GM19239 (cell line): ENCODE measurements at regions not wholly inside any gene's neighbourhood (a gene's known extent, or its start where the extent isn't known, plus 50 kb on each side); places are given as distances from the start of the nearest gene placed in this dataset.
"Not testable (repeated sequence)": the region's sequence is repeated elsewhere in the genome, so short reads cannot be mapped to it uniquely, and the experiment has no call there.

ENCODE experiments used
- DNase-seq: peaks from one replicate; pipeline ENCODE4 v3.0.0; 2011; ENCODE audit warnings: low spot score; ENCODE audit not compliant: insufficient read length
- FAIRE-seq: peaks from 2 replicates; lab custom pipeline; 2011; peaks lifted over from hg19 to GRCh38; lab: Jason Lieb, UNC

DNA sequence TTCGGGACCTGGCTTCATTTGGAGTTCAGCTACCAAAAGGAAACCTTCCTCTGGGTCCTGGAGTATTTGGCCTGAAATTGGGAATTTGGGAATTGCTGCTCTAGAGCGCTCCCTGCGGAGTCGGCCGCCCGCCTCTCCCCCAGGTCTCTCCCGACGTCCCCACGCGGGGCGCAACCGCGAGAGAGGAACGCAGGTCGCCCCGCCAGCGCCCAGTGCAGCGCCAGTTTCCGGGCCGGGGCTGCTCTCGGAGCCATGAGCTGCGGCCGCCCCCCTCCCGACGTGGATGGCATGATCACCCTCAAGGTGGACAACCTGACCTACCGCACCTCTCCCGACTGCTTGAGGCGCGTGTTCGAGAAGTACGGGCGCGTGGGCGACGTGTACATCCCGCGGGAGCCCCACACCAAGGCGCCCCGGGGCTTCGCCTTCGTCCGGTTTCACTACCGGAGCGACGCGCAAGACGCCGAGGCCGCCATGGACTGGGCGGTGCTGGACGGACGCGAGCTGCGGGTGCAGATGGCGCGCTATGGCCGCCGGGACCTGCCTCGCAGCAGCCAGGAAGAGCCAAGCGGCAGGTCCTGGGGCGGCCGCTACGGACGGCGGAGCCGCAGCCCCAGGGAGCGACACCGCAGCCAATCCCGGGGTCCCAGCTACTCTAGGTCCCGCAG is 529.2 kb downstream of the TNS3 start:
- FAIRE-seq, DNase-seq: not testable (repeated sequence)

DNA sequence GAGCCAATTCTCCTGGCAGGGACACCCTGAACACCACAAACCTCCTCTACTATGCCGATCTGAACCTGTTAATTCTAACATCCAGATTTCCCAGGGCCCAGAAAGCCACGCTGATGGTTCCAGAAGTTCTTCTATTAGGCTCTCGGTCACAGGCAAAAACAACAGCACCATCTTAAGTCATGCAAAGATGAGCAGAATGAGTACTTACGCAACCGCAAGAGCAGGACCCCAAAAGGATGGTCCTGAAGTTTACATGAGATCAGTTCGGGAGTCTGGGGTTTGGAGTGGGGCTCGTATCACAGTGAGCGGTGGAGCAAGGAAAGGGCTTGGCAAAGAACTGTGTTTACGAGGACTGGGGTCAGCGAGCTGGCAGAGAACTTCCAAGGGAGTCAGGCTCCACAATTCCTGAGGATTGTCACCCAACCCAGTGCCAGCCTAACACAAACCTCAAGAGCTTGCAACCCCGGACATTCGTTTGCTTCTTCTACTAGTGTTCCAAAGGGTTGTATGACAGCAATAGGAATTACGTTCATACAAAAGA is 532.6 kb downstream of the TNS3 start:
- no peak for FAIRE-seq

DNA sequence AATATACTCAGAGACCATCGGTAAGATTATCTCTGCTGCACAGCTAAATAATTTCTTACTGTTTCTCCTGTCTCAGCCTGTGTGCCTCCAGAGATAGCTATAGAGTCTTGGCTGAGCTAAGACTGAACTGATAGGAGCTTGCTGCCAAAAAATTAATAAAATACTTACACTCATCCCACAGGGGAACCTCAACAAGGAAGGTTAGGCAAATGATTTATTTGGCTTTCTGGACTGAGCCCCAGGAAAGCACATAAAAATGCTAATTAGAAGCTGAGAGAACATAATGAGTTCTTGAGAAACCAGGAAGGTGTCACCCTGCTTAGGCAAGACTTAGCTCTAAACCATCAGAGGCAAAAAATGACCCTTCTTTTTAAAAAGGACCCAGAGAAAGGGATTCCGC is 534.5 kb downstream of the TNS3 start:
- FAIRE-seq (no peak), DNase-seq (no peak)

More for the DNA sequence above, 532.6 kb downstream of the TNS3 start:
- no peak for DNase-seq

DNA sequence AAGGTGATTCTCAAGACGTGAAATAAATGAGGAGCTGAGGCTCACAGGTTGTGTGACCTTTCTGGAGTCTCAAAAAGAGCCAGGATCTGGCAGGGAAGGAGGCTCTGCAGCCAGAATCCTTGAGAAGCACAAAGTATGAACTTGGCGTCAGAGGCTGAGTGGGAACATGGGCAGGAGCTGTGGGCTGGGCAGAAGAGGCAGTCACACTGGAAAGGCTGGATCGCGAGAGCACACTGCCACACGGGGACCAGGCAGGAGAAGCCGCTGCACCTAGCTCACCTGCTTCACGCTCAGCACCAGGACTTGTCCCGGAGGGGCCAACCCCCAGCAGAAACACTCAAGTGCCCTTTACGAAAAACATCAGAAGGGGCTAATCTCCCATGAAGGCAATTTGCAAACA is 535.0 kb downstream of the TNS3 start:
- no peak for FAIRE-seq

DNA sequence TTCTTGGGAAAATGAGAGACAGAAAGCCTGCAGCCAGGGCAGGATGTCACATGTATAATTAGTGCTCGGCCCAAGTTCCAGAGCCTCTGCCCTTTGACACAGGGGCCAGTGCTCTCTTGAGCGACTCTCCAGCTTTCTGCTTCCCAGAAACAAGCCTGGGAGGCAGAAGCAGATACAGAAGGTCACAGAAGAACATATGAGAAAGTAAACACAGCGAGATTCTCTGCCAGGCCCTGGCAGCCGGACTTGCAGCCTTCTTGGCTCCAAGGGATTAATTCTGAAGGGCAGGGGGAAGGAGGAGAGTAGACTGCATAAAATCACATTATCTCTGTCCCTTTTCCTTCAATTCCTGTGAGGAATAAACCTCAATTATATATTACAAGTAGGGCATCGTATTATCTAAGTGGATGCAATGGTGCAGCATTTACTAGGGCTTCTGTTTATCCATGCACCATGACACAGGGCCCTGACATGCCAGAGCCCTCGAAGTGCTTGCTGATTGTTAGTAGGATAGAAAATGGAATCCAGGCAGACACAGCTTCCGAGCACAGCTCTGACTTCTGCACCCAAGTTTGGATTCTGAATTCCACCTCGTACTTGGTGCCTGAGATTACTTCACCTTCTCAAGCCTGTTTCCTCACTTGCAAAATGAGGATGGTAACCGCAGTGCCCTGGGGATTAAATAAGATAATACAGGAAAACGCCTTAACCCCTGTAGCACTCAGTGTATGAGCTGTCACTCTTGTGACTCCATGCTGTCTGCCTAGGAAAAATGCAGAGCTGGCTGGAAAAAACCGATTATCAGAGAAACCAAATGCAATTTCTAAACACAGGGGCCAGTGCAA is 536.5 kb downstream of the TNS3 start:
- DNase-seq (no peak), FAIRE-seq (no peak)

More for the DNA sequence above, 535.0 kb downstream of the TNS3 start:
- DNase-seq: no peak

DNA sequence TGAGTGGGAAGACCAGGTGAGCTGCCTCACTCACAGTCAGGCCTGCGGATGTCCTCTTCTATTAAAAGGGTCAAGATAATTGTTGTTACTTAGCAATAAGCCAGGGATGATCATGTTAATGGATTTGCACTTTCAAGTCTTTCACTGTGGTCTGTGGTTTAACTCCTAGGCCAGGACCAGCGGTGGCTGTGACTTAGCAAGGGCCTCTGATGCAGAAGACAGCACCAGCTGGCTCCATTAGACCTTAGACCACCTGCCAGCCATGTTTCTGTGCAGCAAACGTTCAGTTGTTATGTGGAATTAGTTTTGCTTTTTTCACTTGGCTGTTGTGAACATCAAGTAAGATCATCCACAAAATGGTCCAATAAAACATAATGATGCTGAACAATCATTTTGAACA is 537.3 kb downstream of the TNS3 start:
- no peak for DNase-seq
- FAIRE-seq: no peak

DNA sequence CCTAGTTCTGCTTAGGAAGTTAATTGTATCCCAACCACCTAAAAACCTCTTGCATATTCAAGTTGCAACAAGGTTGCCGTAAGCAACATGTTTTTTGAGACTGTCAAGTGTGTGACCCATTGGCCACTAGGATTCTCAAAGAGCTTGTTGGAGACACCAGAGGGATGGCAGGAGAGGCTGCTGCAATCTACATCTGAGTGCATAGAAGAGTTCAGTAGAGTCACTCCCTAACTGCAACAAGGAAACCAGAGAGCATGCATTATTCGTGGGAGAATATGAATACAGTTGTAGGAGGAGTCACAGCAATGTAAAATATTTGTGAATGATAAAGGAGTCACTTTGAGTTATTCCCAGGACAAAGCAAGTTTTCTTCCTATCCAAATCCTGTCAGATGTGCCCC is 538.6 kb downstream of the TNS3 start:
- no peak for DNase-seq
- FAIRE-seq: no peak

DNA sequence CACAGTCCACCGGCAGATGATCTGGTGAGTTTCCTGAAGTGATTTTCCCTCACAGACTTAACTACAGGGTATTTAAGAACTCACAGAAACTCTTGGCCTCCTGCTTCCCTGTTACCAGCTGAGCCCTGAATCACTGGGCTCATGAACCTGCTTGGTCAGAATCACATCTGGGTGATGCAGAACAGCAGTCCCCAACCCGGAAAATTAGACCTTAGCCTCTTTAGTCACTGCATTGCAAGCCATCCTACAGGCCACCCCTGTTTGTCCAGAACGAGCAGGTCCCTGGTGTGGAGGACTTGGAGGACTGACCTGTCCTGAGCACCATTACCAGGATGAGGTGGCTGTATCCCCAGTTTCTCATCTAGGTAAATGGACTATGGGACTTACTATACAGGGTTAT is 539.2 kb downstream of the TNS3 start:
- FAIRE-seq: no peak
- no peak for DNase-seq

GRCh38 chr7:47040795-47041347 is 541.0 kb downstream of the TNS3 start:
- FAIRE-seq (no peak), DNase-seq (no peak)

GRCh38 chr7:47039904-47040303 is 542.0 kb downstream of the TNS3 start:
- no peak for DNase-seq
- FAIRE-seq: no peak

DNA sequence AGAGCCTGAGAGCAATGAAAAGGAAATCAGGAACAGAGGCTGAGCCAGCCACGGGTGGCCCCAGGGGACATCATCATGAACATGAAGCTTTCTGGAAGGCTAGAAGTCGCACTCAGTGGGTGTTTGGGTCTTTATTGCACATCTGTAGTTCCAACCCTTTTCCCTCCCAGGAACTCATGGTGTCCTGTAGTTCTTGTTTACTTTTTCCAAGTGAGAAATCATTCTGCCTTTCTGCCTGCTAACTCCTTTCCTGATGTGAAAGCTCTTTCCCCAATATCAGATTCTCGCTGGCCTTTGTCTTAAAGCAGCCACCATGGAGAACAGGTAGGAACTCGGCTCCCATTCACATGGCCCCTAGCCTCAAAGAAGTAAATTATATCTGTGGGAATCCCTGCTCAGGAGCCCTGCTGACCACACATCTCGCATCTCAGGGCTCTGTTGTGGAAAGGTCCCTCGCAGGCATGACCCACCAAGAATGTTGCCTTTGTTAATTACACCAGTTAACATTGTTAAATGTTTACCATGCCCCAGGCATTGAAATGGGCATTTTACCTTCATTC is 542.7 kb downstream of the TNS3 start:
- no peak for FAIRE-seq

DNA sequence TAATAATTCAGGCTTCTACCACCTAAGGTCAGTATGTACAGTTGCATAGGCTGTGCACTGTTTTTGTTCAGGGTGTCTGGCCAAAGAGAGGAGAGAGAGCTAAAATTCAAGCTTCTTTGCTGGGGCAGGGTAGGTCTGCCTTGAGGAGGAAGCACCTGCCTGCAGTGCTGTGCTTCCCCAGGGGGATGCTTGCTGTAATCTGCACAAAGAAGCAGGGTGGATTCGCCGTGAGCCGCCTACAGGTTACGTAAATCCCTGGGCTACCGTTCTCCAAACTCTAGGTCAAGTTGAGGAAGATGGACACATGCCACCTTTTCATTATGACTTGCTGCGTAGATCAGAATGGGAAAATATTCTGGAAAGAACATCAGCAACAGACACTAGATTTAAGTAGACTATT is 543.3 kb downstream of the TNS3 start:
- FAIRE-seq (no peak), DNase-seq (no peak)

More for the DNA sequence above, 542.7 kb downstream of the TNS3 start:
- DNase-seq: no peak

GRCh38 chr7:47037607-47038006 is 544.3 kb downstream of the TNS3 start:
- FAIRE-seq: no peak
- DNase-seq: no peak

GRCh38 chr7:47036909-47037308 is 545.0 kb downstream of the TNS3 start:
- DNase-seq (no peak), FAIRE-seq (no peak)

DNA sequence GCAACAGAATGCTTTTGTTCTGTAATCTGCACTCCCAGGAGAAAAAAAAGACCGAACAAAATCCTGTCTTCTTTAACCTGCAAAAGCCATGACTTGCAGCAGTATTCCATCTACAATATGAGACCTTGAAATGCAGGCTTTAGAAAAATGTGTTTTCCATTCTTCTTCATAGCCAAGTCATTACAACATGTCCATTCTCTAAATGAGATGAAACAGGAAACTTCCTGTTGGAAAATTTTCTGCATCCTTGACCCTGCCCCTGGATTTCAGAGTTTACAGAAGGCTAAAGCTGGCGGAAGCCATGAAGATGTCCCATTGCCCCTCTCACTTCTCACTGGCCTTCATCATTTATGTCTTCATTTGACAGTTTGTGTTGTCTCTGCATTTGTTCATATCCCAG is 546.4 kb downstream of the TNS3 start:
- FAIRE-seq: no peak
- DNase-seq: no peak

DNA sequence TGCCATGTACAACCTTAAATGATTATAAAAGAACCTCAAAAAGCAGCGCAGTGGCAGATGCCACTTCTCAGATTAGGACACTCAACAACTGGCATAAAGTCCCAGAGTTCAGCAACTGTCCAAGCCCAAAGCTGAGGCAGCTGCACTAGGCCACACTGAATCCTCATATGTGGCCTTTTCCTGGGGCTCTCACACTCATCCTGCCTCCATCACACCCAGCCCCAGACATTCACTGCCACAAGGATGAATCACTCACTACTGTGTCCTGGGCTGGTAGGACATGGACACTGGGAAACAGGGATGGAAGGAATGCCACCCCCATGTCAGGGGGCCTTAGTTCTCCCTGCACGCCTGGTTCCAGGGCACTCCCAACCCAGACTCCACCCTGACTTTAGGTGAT is 547.7 kb downstream of the TNS3 start:
- no peak for DNase-seq
- FAIRE-seq: no peak

GRCh38 chr7:47032536-47032908 is 549.4 kb downstream of the TNS3 start:
- FAIRE-seq (no peak), DNase-seq (no peak)

DNA sequence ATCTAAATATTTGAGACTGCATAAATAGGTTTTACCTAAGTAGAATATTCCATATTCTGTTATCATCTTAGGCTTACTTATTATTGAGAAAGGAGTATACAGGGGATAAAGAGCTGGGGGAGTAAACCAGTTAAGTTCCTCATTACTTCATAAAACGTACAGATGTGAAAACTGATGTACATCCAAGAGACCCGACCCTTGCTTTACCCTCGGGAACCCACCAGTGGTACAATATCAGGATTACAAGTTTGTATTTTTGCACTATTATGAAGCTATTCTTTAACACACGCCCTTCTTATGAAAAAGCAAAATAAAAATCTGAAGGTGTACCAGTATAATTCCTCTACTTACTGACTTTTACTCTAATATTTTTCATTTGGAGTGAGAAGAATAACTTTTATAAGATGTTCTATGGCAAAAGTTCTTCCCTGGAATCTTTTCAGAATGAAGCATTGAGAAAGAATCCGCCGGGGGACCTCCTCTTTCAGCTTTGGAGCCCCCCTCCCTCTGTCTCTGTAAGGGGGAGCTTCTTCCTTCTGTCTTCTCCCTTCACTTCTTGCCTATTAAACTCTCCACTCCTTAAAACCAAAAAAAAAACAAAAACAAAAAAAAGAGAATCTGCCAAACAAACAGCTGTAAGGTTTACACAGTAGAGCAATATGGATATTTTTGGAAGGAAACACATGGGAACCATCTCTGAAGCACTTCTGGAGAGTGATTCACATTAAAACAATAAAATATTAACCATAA is 550.0 kb downstream of the TNS3 start:
- DNase-seq (no peak), FAIRE-seq (no peak)

GRCh38 chr7:47028284-47028683 is 553.6 kb downstream of the TNS3 start:
- FAIRE-seq: no peak
- DNase-seq: no peak

DNA sequence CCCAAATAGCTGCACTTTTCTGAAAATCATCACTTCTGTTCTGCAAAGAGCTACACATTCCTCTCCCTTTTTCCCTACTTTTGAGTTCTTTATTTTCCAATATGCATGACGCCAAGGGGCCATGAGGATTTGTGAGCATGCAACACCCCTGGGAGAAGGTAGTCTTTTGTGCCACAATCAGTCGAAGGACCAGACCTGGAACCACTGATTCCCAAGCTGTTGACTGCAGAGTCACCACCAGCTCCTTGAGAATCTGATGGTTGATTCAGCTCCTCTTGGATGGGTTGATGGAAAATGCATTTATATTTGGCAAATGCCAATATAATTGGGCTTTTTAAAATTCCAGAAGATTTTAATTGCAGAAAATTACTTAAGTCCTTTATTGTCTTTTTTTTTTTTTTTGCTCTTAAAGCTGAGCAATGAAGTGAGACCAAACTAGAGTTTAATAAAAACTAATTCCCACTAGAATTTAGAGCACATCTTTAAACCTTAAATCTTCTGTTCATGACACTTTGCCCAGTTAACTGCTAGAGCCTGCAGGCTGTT is 554.1 kb downstream of the TNS3 start:
- no peak for DNase-seq

More for the DNA sequence above, 554.1 kb downstream of the TNS3 start:
- no peak for FAIRE-seq
